Suprapubic skin (tissue), 3 donors: ENCODE measurements at regions not wholly inside any gene's neighbourhood (a gene's known extent, or its start where the extent isn't known, plus 50 kb on each side); places are given as distances from the start of the nearest gene placed in this dataset.
"Not testable (repeated sequence)": the region's sequence is repeated elsewhere in the genome, so short reads cannot be mapped to it uniquely, and the experiment has no call there.

Source experiments
- CTCF ChIP-seq, 2 donors: fragments of 200-600 bp in 1 of 2; fragments of 450-650 bp in 1 of 2; sonication (generic) in 1 of 2; IDR thresholded peaks; one replicate each; pipeline ENCODE4 v1.5.1; 2016 to 2019; ENCODE audit warnings: antibody characterized with exemption in 2 of 2, mild to moderate bottlenecking in 1 of 2, moderate library complexity in 1 of 2
- EP300 ChIP-seq: sonication (generic); formaldehyde crosslinking; IDR thresholded peaks from one replicate; pipeline ENCODE4 v1.6.1; 2017; ENCODE audit warnings: antibody characterized with exemption
- POLR2A ChIP-seq, 2 donors: fragments of 450-650 bp; IDR thresholded peaks; one replicate each; pipeline ENCODE4 v1.6.1; 2017; ENCODE audit warnings: antibody characterized with exemption in 2 of 2, mild to moderate bottlenecking in 2 of 2, moderate library complexity in 2 of 2

- TF ChIP-seq CTCF (IDR thresholded peaks at IDR 0.05); POLR2A (IDR thresholded peaks at IDR 0.05); EP300: not testable (repeated sequence)
Measured at GRCh38 chr18:78283425-78283824, 696.2 kb upstream of the SALL3 start.
